ENCODE measurements at regions not wholly inside any gene's neighbourhood (a gene's known extent, or its start where the extent isn't known, plus 50 kb on each side); places are given as distances from the start of the nearest gene placed in this dataset.
"Not testable (repeated sequence)": the region's sequence is repeated elsewhere in the genome, so short reads cannot be mapped to it uniquely, and the experiment has no call there.

- peak; percentile 82 for DNase-seq
Observed at GRCh38 chr14:103232031-103232808, 101.8 kb upstream of the EIF5 start.

DNA sequence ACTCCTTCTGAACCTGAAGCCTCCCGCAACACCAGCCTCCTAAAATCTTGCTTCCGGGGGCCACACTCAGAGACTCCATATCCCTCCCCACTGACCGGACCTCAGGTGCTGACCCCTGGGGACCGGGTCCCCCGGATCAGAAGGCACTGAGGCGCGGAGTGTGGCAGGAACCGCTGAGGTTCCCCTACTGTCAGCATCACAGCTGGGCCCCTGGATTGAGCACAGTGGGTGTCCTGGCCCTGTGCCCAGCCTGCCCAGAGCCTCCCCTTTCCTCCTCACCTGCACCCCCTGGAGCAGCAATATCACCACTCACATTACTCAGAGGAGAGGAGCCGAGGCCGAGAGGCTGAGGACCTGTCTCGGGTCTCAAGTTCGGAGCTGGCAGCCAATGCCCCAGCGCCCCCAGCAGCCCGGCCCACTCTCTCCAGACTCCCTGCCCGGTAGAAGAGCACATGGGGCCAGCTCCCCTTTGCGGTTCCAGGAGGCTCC lies 101.2 kb upstream of the EIF5 start:
- peak; percentile 82 for DNase-seq

DNA sequence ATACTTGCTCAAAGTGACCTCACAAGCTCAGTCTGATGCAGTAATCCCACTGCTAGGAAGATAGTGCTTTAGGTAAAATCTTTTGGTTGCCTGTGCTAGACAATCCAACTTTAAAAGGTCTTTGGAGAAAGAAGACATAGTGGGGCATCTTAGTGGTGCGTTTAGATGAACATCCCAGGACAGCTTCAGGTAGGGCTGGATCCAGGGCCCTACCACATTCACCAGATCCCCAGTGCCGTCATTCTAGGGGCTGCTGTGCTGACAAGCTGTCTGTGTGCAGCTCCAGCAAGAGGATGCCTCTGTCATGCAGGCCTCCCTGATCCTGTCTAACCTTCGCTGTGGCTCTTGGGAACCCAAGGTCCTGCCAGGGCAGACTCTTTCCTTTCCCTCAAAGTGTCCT lies 100.7 kb upstream of the EIF5 start:
- no peak for DNase-seq

DNA sequence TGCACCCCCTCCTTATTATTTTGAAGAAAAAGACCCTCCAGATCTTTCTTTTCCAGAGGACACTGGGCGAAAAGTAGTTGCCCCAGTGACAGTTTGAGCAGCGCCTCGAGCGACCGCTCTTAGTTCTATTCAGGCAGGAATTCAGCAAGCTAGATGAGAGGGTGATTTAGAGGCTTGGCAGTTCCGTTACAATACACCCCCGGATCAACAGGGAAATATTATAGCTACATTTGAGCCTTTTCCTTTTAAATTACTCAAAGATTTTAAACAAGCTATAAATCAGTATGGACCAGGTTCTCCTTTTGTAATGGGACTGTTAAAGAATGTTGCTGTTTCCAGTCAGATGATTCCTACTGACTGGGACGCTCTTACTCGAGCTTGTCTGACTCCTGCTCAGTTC lies 99.2 kb upstream of the EIF5 start:
- DNase-seq, result not testable (repeated sequence)

GRCh38 chr14:103235506-103235905 lies 98.5 kb upstream of the EIF5 start:
- not testable (repeated sequence) for DNase-seq

DNA sequence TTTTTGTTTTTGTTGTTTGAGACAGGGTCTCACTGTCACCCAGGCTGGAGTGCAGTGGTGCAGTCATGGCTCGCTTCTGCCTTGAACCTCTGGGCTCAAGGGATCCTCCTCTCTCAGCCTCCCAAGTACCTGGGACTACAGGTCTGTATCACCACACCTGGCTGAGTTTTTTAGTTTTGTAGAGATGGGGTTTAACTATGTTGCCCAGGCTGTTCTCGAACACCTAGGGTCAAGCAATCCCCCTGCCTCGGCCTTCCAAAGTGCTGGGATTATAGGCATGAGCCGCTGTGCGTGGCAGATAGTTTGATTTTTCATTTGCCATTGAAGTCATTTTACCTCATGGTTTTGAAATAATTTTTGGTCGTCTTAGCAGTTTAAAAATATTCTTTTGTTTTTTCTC lies 94.3 kb upstream of the EIF5 start:
- no peak for DNase-seq

- no peak for DNase-seq
Observed at GRCh38 chr14:103241531-103241930, 92.5 kb upstream of the EIF5 start.

- peak; percentile 6 for DNase-seq
Observed at GRCh38 chr14:103243764-103244737, 90.0 kb upstream of the EIF5 start.

GRCh38 chr14:103245624-103246031 lies 88.4 kb upstream of the EIF5 start:
- not testable (repeated sequence) for DNase-seq

GRCh38 chr14:103246070-103246469 lies 88.0 kb upstream of the EIF5 start:
- DNase-seq, result no peak

DNA sequence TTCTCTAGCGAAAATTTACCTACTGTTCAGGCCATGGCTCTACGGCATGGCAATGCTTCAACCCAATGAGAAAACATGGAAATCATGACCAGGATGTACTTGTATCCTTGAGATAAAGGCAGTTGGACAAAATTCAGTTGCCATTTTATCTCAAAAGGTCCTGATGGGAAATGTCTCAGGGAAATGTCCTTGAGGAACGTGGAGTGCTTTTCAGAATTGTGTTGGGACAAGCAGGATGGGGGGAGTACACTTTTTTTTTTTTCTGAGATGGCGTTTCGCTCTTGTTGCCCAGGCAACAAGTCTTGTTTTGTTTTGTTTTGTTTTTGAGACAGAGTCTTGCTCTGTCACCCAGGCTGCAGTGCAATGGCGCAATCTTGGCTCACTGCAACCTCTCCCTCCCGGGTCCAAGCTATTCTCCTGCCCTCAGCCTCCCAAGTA lies 86.8 kb upstream of the EIF5 start:
- DNase-seq, result no peak

DNA sequence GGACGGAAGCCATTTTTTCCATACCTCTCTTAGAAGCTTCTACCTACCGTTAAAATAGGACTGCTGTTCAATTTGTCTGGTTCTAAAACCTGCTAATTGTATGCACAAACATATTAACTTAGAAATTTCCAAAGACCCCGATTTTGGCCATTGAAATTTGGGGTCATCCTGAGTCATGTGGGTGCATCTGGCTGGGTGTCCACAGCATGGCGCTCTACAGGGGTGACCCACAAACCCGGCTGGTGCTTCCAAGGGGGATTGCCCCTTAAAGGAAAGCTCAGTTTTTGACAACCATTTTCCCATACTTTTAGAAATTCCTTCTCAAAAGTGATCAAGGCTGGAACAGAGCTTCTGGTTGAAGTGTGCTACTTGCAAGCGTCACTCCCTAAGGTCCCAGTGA lies 83.9 kb upstream of the EIF5 start:
- DNase-seq, result no peak

GRCh38 chr14:103250874-103251273 lies 83.2 kb upstream of the EIF5 start:
- DNase-seq, result no peak

DNA sequence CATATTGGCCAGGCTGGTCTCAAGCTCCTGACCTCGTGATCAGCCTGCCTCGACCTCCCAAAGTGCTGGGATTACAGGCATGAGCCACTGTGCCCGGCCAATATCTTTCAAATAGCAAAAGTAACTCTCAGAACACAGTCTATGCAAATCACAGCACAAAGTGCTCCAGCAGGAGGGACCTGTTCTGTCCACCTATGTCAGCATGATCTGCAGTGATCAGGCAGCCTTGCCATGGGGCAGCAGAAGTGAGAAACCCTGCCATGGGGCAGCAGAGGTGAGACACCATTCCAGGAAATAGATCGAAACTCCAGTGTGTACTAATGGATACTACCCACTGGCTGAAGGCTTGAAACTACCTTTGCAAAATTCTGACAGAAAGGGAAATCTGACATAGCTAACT lies 78.5 kb upstream of the EIF5 start:
- no peak for DNase-seq

DNA sequence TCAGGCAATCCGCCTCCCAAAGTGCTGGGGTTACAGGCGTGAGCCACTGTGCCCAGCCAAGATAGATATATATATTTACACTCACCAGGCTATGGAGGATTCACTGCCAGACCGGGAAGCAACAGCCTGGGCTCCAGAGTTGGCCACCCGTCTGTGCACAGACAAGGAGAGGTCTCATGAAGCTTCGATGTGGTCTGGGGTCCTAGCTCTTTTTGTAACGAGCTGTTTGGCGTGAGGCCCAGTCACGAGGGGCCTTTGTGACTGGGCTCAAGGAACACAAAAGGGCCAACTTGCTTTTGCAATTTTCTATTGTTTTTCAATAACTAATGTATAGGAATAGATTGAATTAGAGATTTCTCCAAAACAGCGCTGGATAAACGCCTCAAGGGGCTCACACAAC lies 77.6 kb upstream of the EIF5 start:
- no peak for DNase-seq

GRCh38 chr14:103257211-103257962 lies 76.7 kb upstream of the EIF5 start:
- DNase-seq, result no peak

DNA sequence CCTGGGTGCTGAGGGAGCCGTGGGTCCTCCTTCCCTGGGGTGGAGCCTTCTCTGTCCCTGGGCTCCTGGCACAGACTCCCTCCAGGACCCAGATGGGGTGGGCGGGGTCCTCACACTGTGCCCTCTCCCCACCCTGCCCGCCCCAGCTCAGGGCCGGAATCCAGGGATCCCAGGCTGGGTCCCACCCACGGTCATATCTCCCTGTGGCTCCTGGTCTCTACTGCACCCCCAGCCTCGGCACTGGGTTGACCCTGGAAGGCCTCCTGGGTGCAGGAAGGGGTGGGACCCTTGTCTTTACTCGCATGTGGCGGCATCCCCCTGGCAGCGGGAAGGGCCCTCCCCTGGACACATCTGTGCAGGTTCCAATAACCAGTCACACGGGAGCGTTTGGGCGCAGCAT lies 75.8 kb upstream of the EIF5 start:
- no peak for DNase-seq

GRCh38 chr14:103259184-103259583 lies 74.9 kb upstream of the EIF5 start:
- DNase-seq, result no peak

- DNase-seq, result no peak
Observed at GRCh38 chr14:103259801-103260628, 74.0 kb upstream of the EIF5 start.

DNA sequence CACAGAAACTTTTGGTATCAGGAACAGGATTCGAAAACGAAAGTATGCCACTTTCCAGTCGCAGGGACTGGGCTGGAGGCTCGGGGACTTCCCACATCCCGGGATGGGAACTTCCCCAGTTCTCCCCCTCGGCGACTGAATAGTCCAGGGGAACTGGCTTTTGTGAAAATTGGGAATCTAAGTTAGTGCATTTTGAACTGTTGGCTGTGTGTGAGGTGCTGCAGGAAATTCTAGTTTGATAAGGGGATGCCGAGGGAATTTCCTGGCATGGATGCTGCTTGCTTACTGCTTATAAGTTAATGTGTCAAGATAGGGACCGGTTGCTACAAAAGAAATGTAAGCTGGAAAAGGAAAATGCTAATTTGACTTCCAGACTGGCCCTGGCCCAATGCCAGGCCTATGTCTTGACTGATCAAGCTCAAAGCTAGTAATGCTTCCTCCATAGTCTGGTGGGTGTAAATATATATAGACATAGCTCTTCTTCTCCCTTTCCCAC lies 73.4 kb upstream of the EIF5 start:
- no peak for DNase-seq

GRCh38 chr14:103267226-103267910 lies 66.7 kb upstream of the EIF5 start:
- DNase-seq, result no peak

Data from NCI-H2171 (cell line).